Suprapubic skin (tissue), 4 donors: ENCODE measurements at regions not wholly inside any gene's neighbourhood (a gene's known extent, or its start where the extent isn't known, plus 50 kb on each side); places are given as distances from the start of the nearest gene placed in this dataset.

Experiments
- DNase-seq, 2 donors: peaks; one replicate each; pipeline ENCODE4 v3.0.0-alpha.2; 2019; ENCODE audit warnings: low spot score in 2 of 2
- H3K27ac ChIP-seq: fragments of 200-600 bp; sonication (generic); one replicate; pipeline ENCODE4 v1.5.1; 2019
- H3K27me3 ChIP-seq: fragments of 200-600 bp; sonication (generic); one replicate; pipeline ENCODE4 v1.5.1; 2019
- H3K36me3 ChIP-seq: fragments of 200-600 bp; sonication (generic); one replicate; pipeline ENCODE4 v1.5.1; 2019
- H3K4me1 ChIP-seq: fragments of 200-600 bp; sonication (generic); one replicate; pipeline ENCODE4 v1.5.1; 2019
- H3K4me3 ChIP-seq: fragments of 200-600 bp; sonication (generic); one replicate; pipeline ENCODE4 v1.5.1; 2019; ENCODE audit warnings: mild to moderate bottlenecking
- H3K9me3 ChIP-seq: fragments of 200-600 bp; sonication (generic); one replicate; pipeline ENCODE4 v1.5.1; 2019
- EP300 ChIP-seq: sonication (generic); formaldehyde crosslinking; IDR thresholded peaks from one replicate; pipeline ENCODE4 v1.6.1; 2017; ENCODE audit warnings: antibody characterized with exemption
- POLR2A ChIP-seq, 2 donors: fragments of 450-650 bp; IDR thresholded peaks; one replicate each; pipeline ENCODE4 v1.6.1; 2017; ENCODE audit warnings: antibody characterized with exemption in 2 of 2, mild to moderate bottlenecking in 2 of 2, moderate library complexity in 2 of 2
- POLR2AphosphoS5 ChIP-seq, 3 donors: sonication (generic); formaldehyde crosslinking; IDR thresholded peaks; one replicate each; pipeline ENCODE4 v1.6.1; 2017; ENCODE audit warnings: antibody characterized with exemption in 3 of 3
- WGBS: methylation state at CpG from one replicate; pipeline ENCODE4 v1.1.5; 2018; 5-methylcytosine and 5-hydroxymethylcytosine counted together
- TF ChIP-seq, protein P1 (sequence below), 2 donors: fragments of 200-600 bp in 1 of 2; fragments of 450-650 bp in 1 of 2; sonication (generic) in 1 of 2; IDR thresholded peaks; one replicate each; pipeline ENCODE4 v1.5.1; 2016 to 2019; ENCODE audit warnings: antibody characterized with exemption in 2 of 2, mild to moderate bottlenecking in 1 of 2, moderate library complexity in 1 of 2

DNA sequence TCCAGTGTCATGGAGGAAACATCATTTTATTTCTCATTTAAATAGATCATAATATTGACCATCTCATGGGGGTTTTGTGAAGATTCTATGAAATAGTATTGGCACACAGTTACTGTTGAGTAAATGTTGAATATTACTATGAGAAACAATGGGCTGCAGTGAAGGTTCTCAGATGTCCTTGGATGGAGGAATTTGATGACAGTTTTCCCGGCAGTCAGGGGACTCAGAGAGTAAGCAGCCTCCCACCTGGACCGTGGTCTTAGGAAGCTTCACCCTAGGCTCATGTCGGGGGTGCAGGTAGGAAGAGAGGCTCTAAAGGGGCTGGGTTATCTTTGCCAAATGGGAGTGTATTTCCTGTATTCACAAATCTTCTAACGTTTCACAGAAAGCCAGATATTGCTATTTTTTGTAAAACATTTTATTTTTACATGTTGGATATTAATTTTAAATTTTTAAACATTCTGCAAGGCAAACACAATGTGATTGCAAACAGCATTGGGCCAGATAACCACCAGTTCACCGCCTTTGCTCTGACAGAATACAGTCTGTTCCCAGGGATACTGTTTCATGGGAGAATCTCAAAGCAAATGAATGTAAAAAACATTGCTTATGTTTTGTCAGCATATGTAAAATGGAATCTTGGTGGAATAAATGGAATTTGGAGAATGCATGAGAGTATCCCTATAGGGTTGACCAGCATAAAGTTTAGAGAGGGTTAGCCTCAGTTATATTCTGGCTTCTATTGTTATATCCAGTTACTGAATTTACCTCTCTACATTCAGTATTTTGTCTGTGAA is 380.8 kb upstream of the TMEM132C start:
- no peaks in the 10 kb centered on the region for H3K9me3 ChIP-seq
- no peak overlapping the region for H3K4me3 ChIP-seq
- H3K27ac ChIP-seq, result no peak overlapping the region
- no peaks in the 10 kb centered on the region for H3K36me3 ChIP-seq
- 70% methylated on average over 5 of the region's 5 CpGs for WGBS
- no peak for DNase-seq
- TF ChIP-seq POLR2AphosphoS5 (IDR thresholded peaks at IDR 0.05), result no peak
- TF ChIP-seq EP300, result no peak
- no peak for TF ChIP-seq POLR2A (IDR thresholded peaks at IDR 0.05)
- TF ChIP-seq, protein P1, sequence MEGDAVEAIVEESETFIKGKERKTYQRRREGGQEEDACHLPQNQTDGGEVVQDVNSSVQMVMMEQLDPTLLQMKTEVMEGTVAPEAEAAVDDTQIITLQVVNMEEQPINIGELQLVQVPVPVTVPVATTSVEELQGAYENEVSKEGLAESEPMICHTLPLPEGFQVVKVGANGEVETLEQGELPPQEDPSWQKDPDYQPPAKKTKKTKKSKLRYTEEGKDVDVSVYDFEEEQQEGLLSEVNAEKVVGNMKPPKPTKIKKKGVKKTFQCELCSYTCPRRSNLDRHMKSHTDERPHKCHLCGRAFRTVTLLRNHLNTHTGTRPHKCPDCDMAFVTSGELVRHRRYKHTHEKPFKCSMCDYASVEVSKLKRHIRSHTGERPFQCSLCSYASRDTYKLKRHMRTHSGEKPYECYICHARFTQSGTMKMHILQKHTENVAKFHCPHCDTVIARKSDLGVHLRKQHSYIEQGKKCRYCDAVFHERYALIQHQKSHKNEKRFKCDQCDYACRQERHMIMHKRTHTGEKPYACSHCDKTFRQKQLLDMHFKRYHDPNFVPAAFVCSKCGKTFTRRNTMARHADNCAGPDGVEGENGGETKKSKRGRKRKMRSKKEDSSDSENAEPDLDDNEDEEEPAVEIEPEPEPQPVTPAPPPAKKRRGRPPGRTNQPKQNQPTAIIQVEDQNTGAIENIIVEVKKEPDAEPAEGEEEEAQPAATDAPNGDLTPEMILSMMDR (IDR thresholded peaks at IDR 0.05), result no peak
- H3K27me3 ChIP-seq, result no peaks in the 10 kb centered on the region
- H3K4me1 ChIP-seq, result no peaks in the 10 kb centered on the region

DNA sequence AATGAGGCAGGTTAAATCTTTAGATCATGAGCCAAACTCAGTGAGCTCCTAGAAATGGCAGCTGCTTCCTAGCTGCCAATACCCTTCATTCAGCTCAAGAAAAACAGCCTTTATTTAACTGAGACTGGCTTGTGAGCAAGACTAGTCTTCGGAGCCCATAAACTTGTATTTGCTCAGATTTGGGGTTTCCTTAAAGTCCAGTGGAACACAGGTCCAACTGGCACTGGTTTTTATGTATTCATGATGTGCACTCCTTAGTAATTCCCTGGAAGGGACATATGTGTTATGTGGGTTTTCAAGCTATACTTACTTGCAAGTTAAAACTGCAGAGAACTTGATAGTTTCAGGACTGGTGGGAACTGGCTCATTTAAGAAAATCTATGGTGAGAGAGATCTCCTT is 380.1 kb upstream of the TMEM132C start:
- H3K27me3 ChIP-seq, result no peaks in the 10 kb centered on the region
- DNase-seq, result no peak
- H3K9me3 ChIP-seq, result no peaks in the 10 kb centered on the region
- H3K36me3 ChIP-seq, result no peaks in the 10 kb centered on the region
- H3K4me1 ChIP-seq, result no peaks in the 10 kb centered on the region
- H3K27ac ChIP-seq, result no peak overlapping the region
- 62% methylated on average over 1 of the region's 1 CpG for WGBS
- TF ChIP-seq EP300, result no peak
- TF ChIP-seq, protein P1 (IDR thresholded peaks at IDR 0.05), result no peak
- no peak for TF ChIP-seq POLR2AphosphoS5 (IDR thresholded peaks at IDR 0.05)
- no peak for TF ChIP-seq POLR2A (IDR thresholded peaks at IDR 0.05)
- H3K4me3 ChIP-seq, result no peak overlapping the region

DNA sequence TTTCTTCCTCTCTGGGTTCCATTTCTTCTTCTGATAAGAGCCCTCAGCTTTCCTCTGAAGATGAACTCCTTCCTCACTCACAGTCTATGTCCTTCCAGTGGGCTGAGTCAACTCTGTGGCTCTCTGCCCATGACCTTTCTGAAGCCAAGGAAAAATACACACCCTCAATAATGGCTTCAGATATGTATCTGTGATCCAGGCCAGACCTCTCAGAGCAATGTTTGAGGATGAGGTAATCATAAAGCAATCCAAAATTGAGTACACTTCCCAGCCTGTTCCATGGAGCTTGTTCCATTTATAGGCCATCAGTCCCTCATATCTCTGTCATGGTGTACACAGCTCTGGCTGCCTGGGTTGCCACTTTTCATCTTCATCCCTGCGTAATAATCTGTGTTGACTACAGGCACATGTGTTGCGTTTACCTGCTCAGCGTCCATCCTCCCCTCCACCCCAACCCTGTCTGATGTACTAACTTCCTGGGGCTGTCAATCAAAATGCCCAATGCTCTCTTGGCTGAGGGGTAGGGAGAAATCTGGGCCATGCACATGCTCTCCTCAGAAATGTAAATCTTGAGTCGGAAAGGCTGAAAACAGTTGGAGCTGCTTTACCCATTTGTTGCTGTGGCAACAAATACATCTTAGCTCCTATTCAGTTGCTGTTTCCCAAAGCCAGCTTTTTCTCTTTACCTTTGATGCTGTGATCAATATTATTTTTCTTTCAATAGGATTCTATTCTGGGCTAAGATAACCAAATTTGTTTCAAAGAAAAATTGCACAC is 377.8 kb upstream of the TMEM132C start:
- DNase-seq, result no peak
- no peak overlapping the region for H3K27ac ChIP-seq
- 76% methylated on average over 4 of the region's 4 CpGs for WGBS

DNA sequence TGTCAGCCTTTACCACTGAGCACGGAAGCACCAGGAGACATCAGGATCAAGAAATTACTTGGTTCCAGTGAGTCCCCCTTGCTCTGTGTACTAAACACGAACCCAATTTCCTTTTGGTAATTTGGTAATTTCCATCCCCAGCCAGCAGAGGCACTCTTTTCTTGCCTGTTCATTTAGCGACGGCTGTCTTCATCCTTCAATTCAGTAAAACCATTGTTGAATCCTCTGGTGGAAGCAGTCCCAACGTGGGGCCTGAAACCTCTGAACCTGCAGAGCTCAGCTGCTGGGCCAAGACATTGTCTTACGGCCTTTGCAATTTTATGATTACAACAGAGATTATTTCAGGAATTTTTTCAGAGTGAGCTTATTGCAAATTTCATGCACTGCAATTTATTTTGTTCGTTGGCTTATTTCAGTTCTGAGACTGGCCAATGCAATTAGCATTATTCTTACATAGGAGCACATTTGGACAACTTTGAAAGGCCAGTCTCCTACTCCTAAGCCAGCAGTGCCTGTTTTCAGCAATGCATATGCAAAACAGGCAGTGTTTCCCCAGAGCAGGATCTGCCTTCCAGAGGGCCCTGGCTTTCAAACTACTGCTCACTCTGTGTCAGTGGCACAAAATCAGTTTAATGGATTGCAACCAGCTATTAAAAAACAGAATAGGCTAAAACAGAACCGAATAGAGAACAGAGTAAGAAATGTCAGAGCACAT is 372.9 kb upstream of the TMEM132C start:
- no peaks in the 10 kb centered on the region for H3K9me3 ChIP-seq
- no peaks in the 10 kb centered on the region for H3K27me3 ChIP-seq
- WGBS, result 53% methylated on average over 8 of the region's 8 CpGs
- TF ChIP-seq POLR2AphosphoS5 (IDR thresholded peaks at IDR 0.05) (no peak), POLR2A (IDR thresholded peaks at IDR 0.05) (no peak), EP300 (no peak)
- TF ChIP-seq, protein P1 (IDR thresholded peaks at IDR 0.05), result no peak
- no peaks in the 10 kb centered on the region for H3K36me3 ChIP-seq
- no peak overlapping the region for H3K4me3 ChIP-seq
- H3K4me1 ChIP-seq, result no peaks in the 10 kb centered on the region
- no peak for DNase-seq
- no peak overlapping the region for H3K27ac ChIP-seq

More for the DNA sequence above, 377.8 kb upstream of the TMEM132C start:
- Histone ChIP-seq H3K36me3 (no peaks in the 10 kb centered on the region), H3K4me3 (no peak overlapping the region), H3K27me3 (no peaks in the 10 kb centered on the region), H3K4me1 (no peaks in the 10 kb centered on the region), H3K9me3 (no peaks in the 10 kb centered on the region)
- TF ChIP-seq POLR2A (IDR thresholded peaks at IDR 0.05) (no peak), EP300 (no peak), POLR2AphosphoS5 (IDR thresholded peaks at IDR 0.05) (no peak)
- TF ChIP-seq, protein P1 (IDR thresholded peaks at IDR 0.05), result no peak
